H9 (cell line): ENCODE measurements at regions not wholly inside any gene's neighbourhood (a gene's known extent, or its start where the extent isn't known, plus 50 kb on each side); places are given as distances from the start of the nearest gene placed in this dataset.

Experiments used
- DNase-seq: peaks from one replicate; pipeline ENCODE4 v3.0.0-alpha.2; 2017
- H2AFZ ChIP-seq: one replicate; pipeline ENCODE4 v1.6.1; 2013; ENCODE audit warnings: mild to moderate bottlenecking, low read length, control low read depth, moderate library complexity
- H2AK5ac ChIP-seq: 2 replicates; pipeline ENCODE4 v1.6.1; 2013; ENCODE audit warnings: low read length, control low read depth, mixed read lengths; ENCODE audit not compliant: insufficient read length
- H2BK120ac ChIP-seq: one replicate; pipeline ENCODE4 v1.6.1; 2013; ENCODE audit warnings: low read depth, mild to moderate bottlenecking, low read length, control low read depth, inconsistent platforms; ENCODE audit not compliant: poor library complexity, severe bottlenecking
- H2BK12ac ChIP-seq: 2 replicates; pipeline ENCODE4 v1.6.1; 2013; ENCODE audit warnings: low read length, control low read depth, mixed read lengths, low read depth; ENCODE audit not compliant: insufficient read length
- H2BK15ac ChIP-seq: 2 replicates; pipeline ENCODE4 v1.6.1; 2013; ENCODE audit warnings: low read depth, low read length, control low read depth
- H2BK20ac ChIP-seq: one replicate; pipeline ENCODE4 v1.6.1; 2013; ENCODE audit warnings: low read depth, mild to moderate bottlenecking, low read length, control low read depth, inconsistent platforms; ENCODE audit not compliant: poor library complexity, severe bottlenecking
- H2BK5ac ChIP-seq: 2 replicates; pipeline ENCODE4 v1.6.1; 2013; ENCODE audit warnings: low read length, control low read depth, mixed read lengths; ENCODE audit not compliant: insufficient read length
- H3K14ac ChIP-seq: 2 replicates; pipeline ENCODE4 v1.6.1; 2013; ENCODE audit warnings: low read length, control low read depth; ENCODE audit not compliant: insufficient read depth
- H3K18ac ChIP-seq: 2 replicates; pipeline ENCODE4 v1.6.1; 2013; ENCODE audit warnings: low read depth, mild to moderate bottlenecking, mixed read lengths, low read length, control low read depth; ENCODE audit not compliant: insufficient read length
- H3K23ac ChIP-seq: 2 replicates; pipeline ENCODE4 v1.6.1; 2013; ENCODE audit warnings: low read length, control low read depth, mixed read lengths, low read depth; ENCODE audit not compliant: insufficient read length
- H3K23me2 ChIP-seq: 2 replicates; pipeline ENCODE4 v1.6.1; 2013; ENCODE audit warnings: low read depth, mild to moderate bottlenecking, mixed read lengths, low read length, control low read depth; ENCODE audit not compliant: insufficient read length, poor library complexity, severe bottlenecking
- H3K27ac ChIP-seq: 2 replicates; pipeline ENCODE4 v1.5.1; 2013; ENCODE audit warnings: low read length, control low read depth, mixed read lengths, low read depth; ENCODE audit not compliant: insufficient read length
- H3K27me3 ChIP-seq: 2 replicates; pipeline ENCODE4 v1.6.1; 2013; ENCODE audit warnings: low read length, control low read depth, inconsistent platforms; ENCODE audit not compliant: insufficient read depth
- H3K4ac ChIP-seq: 2 replicates; pipeline ENCODE4 v1.6.1; 2013; ENCODE audit warnings: low read depth, mild to moderate bottlenecking, control low read depth, inconsistent platforms, low read length, moderate library complexity
- H3K4me1 ChIP-seq: 2 replicates; pipeline ENCODE4 v1.6.1; 2013; ENCODE audit warnings: low read length, control low read depth, inconsistent platforms; ENCODE audit not compliant: insufficient read depth
- H3K4me2 ChIP-seq: 2 replicates; pipeline ENCODE4 v1.6.1; 2013; ENCODE audit warnings: low read length, control low read depth, mixed read lengths; ENCODE audit not compliant: insufficient read length, insufficient read depth
- H3K56ac ChIP-seq: 2 replicates; pipeline ENCODE4 v1.6.1; 2013; ENCODE audit warnings: low read depth, mild to moderate bottlenecking, mixed read lengths, low read length, control low read depth; ENCODE audit not compliant: insufficient read length
- H3K79me1 ChIP-seq: 2 replicates; pipeline ENCODE4 v1.6.1; 2013; ENCODE audit warnings: low read depth, mild to moderate bottlenecking, moderate library complexity, low read length, control low read depth, inconsistent platforms; ENCODE audit not compliant: insufficient read depth, poor library complexity, severe bottlenecking
- H3K79me2 ChIP-seq: 2 replicates; pipeline ENCODE4 v1.6.1; 2013; ENCODE audit warnings: low read length, control low read depth, inconsistent platforms; ENCODE audit not compliant: insufficient read depth
- H3K9ac ChIP-seq: 2 replicates; pipeline ENCODE4 v1.6.1; 2013; ENCODE audit warnings: low read length, control low read depth, mixed read lengths; ENCODE audit not compliant: insufficient read length; ENCODE audit errors: extremely low read depth
- H3K9me3 ChIP-seq: one replicate; pipeline ENCODE4 v1.6.1; 2013; ENCODE audit warnings: low read depth, low read length, inconsistent platforms; ENCODE audit not compliant: control insufficient read depth
- H3T11ph ChIP-seq: one replicate; pipeline ENCODE4 v1.6.1; 2013; ENCODE audit warnings: mild to moderate bottlenecking, low read length, control low read depth, inconsistent platforms
- H4K20me1 ChIP-seq: one replicate; pipeline ENCODE4 v1.6.1; 2013; ENCODE audit not compliant: control insufficient read depth, insufficient read length, insufficient read depth
- H4K5ac ChIP-seq: 2 replicates; pipeline ENCODE4 v1.6.1; 2013; ENCODE audit warnings: low read depth, mild to moderate bottlenecking, mixed read lengths, low read length, control low read depth; ENCODE audit not compliant: insufficient read length
- H4K8ac ChIP-seq: replicated peaks from 2 replicates; pipeline ENCODE4 v1.6.1; 2013; ENCODE audit warnings: low read length, control low read depth, mixed read lengths, low read depth; ENCODE audit not compliant: insufficient read length
- H4K91ac ChIP-seq: 2 replicates; pipeline ENCODE4 v1.6.1; 2013; ENCODE audit warnings: low read depth, mild to moderate bottlenecking, moderate library complexity, mixed read lengths, low read length, control low read depth; ENCODE audit not compliant: insufficient read length
- H3K27ac Mint-ChIP-seq, 3 experiments: 2 replicates in 2 of 3; 3 replicates in 1 of 3; pipeline ENCODE4 v1.8.0; 2020 to 2021; ENCODE audit warnings: mixed read lengths in 3 of 3, mild to moderate bottlenecking in 1 of 3, moderate library complexity in 1 of 3
- H3K27me3 Mint-ChIP-seq: 2 replicates; pipeline ENCODE4 v1.8.0; 2021; ENCODE audit warnings: low read depth, mild to moderate bottlenecking, moderate library complexity, mixed read lengths
- H3K36me3 Mint-ChIP-seq, 3 experiments: 2 replicates in 2 of 3; 3 replicates in 1 of 3; pipeline ENCODE4 v1.8.0; 2020 to 2021; ENCODE audit warnings: low read depth in 3 of 3, mixed read lengths in 3 of 3; ENCODE audit not compliant: insufficient read depth in 1 of 3
- H3K4me1 Mint-ChIP-seq, 2 experiments: 2 replicates each; pipeline ENCODE4 v1.8.0; 2020; ENCODE audit warnings: mixed read lengths in 2 of 2
- H3K4me3 Mint-ChIP-seq, 2 experiments: 2 replicates in 1 of 2; 3 replicates in 1 of 2; pipeline ENCODE4 v1.8.0; 2020 to 2021; ENCODE audit warnings: mild to moderate bottlenecking in 2 of 2, mixed read lengths in 2 of 2, moderate library complexity in 1 of 2
- H3K9me3 Mint-ChIP-seq, 2 experiments: 2 replicates in 1 of 2; 3 replicates in 1 of 2; pipeline ENCODE4 v1.8.0; 2020; ENCODE audit warnings: mild to moderate bottlenecking in 2 of 2, mixed read lengths in 2 of 2, moderate library complexity in 1 of 2
- CTCF ChIP-seq: fragments of 200-600 bp; sonication (generic); conservative IDR thresholded peaks from 3 replicates; pipeline ENCODE4 v1.8.0; 2021; ENCODE audit warnings: antibody characterized with exemption, mild to moderate bottlenecking
- WGBS: extraction: QIAGEN DNeasy Blood & Tissue Kit; methylation state at CpG from one replicate; pipeline ENCODE4 v1.1.7; 2013; ENCODE audit warnings: missing lambda C conversion rate, low lambda C conversion rate, mixed read lengths; ENCODE audit not compliant: insufficient read length; ENCODE audit errors: extremely low coverage; 5-methylcytosine and 5-hydroxymethylcytosine counted together

- H3K4ac ChIP-seq = no peak overlapping the region
- no peak overlapping the region for H3K27ac Mint-ChIP-seq
- DNase-seq = no peak
These were observed 372.1 kb upstream of the B3GALT2 start for GRCh38 chr1:193558491-193559028.

More at GRCh38 chr1:193558491-193559028, 372.1 kb upstream of the B3GALT2 start:
- Histone ChIP-seq H3K27ac (no peak overlapping the region), H3K27me3 (no peaks in the 10 kb centered on the region), H3T11ph (no peak overlapping the region), H3K9me3 (no peaks in the 10 kb centered on the region), H3K4me1 (peaks cover 2% of the 10 kb centered on the region; the same call in 1 of the 2 replicates), H4K20me1 (no peaks in the 10 kb centered on the region), H2BK20ac (no peak overlapping the region), H3K79me1 (no peaks in the 10 kb centered on the region), H3K56ac (no peak overlapping the region), H4K5ac (no peak overlapping the region), H2BK12ac (no peak overlapping the region), H3K79me2 (no peaks in the 10 kb centered on the region), H3K18ac (no peak overlapping the region), H3K14ac (no peak overlapping the region), H2BK120ac (no peak overlapping the region), H2AFZ (no peak overlapping the region), H2AK5ac (no peak overlapping the region), H2BK15ac (no peak overlapping the region), H3K23me2 (no peaks in the 10 kb centered on the region), H4K91ac (no peak overlapping the region), H3K9ac (no peak overlapping the region), H3K4me2 (no peak overlapping the region), H4K8ac (no peak overlapping the region), H2BK5ac (no peak overlapping the region), H3K23ac (no peak overlapping the region)
- no peaks in the 10 kb centered on the region; a peak in 1 of 5 replicates for H3K9me3 Mint-ChIP-seq
- peaks cover 9 to 12% of the 10 kb centered on the region in 2 experiments for H3K4me1 Mint-ChIP-seq
- no peaks in the 10 kb centered on the region for H3K36me3 Mint-ChIP-seq
- no peaks in the 10 kb centered on the region for H3K27me3 Mint-ChIP-seq
- no CpG with 5 or more reads among the region's 4 CpGs for WGBS
- no peak for TF ChIP-seq CTCF
- no peak overlapping the region for H3K4me3 Mint-ChIP-seq
